ENCODE measurements at regions not wholly inside any gene's neighbourhood (a gene's known extent, or its start where the extent isn't known, plus 50 kb on each side); places are given as distances from the start of the nearest gene placed in this dataset.

DNA sequence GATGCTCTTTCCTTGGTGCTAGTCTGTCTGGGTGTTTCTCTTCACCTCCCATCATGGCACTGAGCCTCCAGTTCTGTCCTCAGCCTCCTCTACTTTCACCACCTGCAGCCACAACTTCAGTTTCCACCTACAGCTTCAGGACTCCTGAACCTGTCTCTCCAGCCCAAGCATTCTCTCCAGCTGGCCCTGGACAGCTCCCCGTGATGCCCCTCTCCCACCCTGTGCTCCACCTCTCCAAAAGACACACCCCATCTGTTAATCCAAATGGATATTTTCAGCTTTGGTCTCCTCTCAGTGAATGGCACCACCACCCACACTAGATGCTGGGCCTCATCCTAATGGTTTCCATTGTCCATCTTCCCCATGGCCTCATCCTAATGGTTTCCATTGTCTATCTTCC, 79.5 kb upstream of the NEDD9 start:
- TF ChIP-seq, protein P1, sequence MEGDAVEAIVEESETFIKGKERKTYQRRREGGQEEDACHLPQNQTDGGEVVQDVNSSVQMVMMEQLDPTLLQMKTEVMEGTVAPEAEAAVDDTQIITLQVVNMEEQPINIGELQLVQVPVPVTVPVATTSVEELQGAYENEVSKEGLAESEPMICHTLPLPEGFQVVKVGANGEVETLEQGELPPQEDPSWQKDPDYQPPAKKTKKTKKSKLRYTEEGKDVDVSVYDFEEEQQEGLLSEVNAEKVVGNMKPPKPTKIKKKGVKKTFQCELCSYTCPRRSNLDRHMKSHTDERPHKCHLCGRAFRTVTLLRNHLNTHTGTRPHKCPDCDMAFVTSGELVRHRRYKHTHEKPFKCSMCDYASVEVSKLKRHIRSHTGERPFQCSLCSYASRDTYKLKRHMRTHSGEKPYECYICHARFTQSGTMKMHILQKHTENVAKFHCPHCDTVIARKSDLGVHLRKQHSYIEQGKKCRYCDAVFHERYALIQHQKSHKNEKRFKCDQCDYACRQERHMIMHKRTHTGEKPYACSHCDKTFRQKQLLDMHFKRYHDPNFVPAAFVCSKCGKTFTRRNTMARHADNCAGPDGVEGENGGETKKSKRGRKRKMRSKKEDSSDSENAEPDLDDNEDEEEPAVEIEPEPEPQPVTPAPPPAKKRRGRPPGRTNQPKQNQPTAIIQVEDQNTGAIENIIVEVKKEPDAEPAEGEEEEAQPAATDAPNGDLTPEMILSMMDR (IDR thresholded peaks at IDR 0.05; ENCODE audit: low read length), result no peak
- no peak for TF ChIP-seq EZH2 (optimal IDR thresholded peaks at IDR 0.05; ENCODE audit: low read depth, low read length)
